ENCODE measurements at regions not wholly inside any gene's neighbourhood (a gene's known extent, or its start where the extent isn't known, plus 50 kb on each side); places are given as distances from the start of the nearest gene placed in this dataset.
"Not testable (repeated sequence)": the region's sequence is repeated elsewhere in the genome, so short reads cannot be mapped to it uniquely, and the experiment has no call there.

DNA sequence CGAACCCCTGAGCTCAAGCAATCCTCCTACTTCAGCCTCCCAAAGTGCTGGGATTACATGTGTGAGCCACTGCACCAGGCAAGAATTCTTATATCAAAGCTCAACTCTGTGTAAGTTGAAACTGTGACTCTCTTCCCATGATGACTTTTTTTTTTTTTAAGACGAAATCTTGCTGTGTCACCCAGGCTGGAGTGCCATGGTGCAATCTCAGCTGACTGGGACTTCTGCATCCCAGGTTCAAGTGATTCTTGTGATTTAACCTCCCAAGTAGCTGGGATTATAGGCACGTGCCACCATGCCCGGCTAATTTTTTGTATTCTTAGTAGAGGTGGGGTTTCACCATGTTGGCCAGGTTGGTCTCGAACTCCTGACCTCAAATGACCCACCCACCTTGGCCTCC, 51.6 kb upstream of the WAC start:
- DNase-seq (ENCODE audit: low read depth in 4 of 4, low spot score in 2 of 4), result not testable (repeated sequence)

DNA sequence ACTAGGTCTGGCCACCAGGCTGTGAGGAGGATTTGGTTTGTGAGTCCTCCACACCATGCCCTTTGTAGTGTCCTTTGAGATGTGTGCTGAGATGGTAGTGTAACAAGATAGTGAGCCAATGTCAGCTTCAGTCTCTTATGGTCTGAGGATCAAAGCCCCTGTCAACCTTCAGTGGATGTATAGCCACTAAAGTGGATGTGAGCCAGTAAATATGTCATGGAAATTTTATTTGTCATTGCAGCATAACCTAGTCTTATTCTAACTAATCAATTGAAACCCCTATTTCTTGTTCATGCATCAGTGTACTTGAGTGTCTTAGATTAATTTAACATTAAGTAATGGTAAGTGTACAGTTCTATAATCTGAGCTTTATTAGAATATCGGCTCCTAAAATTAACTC, 51.0 kb upstream of the WAC start:
- no peak for DNase-seq (ENCODE audit: low read depth in 4 of 4, low spot score in 2 of 4)

Measured in left renal cortex interstitium (tissue), 4 donors.